ENCODE measurements at regions not wholly inside any gene's neighbourhood (a gene's known extent, or its start where the extent isn't known, plus 50 kb on each side); places are given as distances from the start of the nearest gene placed in this dataset.

- H3K4me1 ChIP-seq, result no peaks in the 10 kb centered on the region
- TF ChIP-seq CTCF (IDR thresholded peaks at IDR 0.05) (no peak), POLR2A (IDR thresholded peaks at IDR 0.05) (no peak)
- intact Hi-C loops (cut with DNase I; ENCODE audit: low total_unique reads), result no loop called here
- no peaks in the 10 kb centered on the region for H3K36me3 ChIP-seq (ENCODE audit: low read depth, missing control alignments)
- no peaks in the 10 kb centered on the region for H3K27me3 ChIP-seq
- H3K4me3 ChIP-seq, result no peak overlapping the region
- no peaks in the 10 kb centered on the region for H3K9me3 ChIP-seq
- no peak overlapping the region for H3K27ac ChIP-seq
- DNase-seq, result no peak
Measured at GRCh38 chr4:130322439-130322838, 1226.5 kb downstream of the C4orf33 start.

GRCh38 chr4:130329036-130329435 lies 1233.1 kb downstream of the C4orf33 start:
- Histone ChIP-seq H3K4me1 (no peaks in the 10 kb centered on the region), H3K9me3 (no peaks in the 10 kb centered on the region), H3K36me3 (ENCODE audit: low read depth, missing control alignments) (no peaks in the 10 kb centered on the region), H3K27ac (no peak overlapping the region), H3K4me3 (no peak overlapping the region), H3K27me3 (no peaks in the 10 kb centered on the region)
- TF ChIP-seq POLR2A (IDR thresholded peaks at IDR 0.05), result no peak
- TF ChIP-seq CTCF (IDR thresholded peaks at IDR 0.05), result no peak
- intact Hi-C loops (cut with DNase I; ENCODE audit: low total_unique reads), result no loop called here
- DNase-seq, result no peak

GRCh38 chr4:130333241-130333759 lies 1237.3 kb downstream of the C4orf33 start:
- no peak for TF ChIP-seq POLR2A (IDR thresholded peaks at IDR 0.05)
- TF ChIP-seq CTCF (IDR thresholded peaks at IDR 0.05), result no peak
- WGBS, 2 donors, result 82 to 91% methylated on average over 4 of the region's 4 CpGs

GRCh38 chr4:130335417-130336194 lies 1239.7 kb downstream of the C4orf33 start:
- no peak overlapping the region for H3K4me3 ChIP-seq
- no peaks in the 10 kb centered on the region for H3K27me3 ChIP-seq
- WGBS, 2 donors, result 78 to 91% methylated on average over 5 of the region's 5 CpGs
- TF ChIP-seq POLR2A (IDR thresholded peaks at IDR 0.05) (no peak), CTCF (IDR thresholded peaks at IDR 0.05) (no peak)
- intact Hi-C loops (cut with DNase I; ENCODE audit: low total_unique reads), result no loop called here
- no peak for DNase-seq
- H3K9me3 ChIP-seq, result no peaks in the 10 kb centered on the region
- H3K4me1 ChIP-seq, result no peaks in the 10 kb centered on the region
- H3K27ac ChIP-seq, result no peak overlapping the region
- no peaks in the 10 kb centered on the region for H3K36me3 ChIP-seq (ENCODE audit: low read depth, missing control alignments)

More at GRCh38 chr4:130333241-130333759, 1237.3 kb downstream of the C4orf33 start:
- intact Hi-C loops (cut with DNase I; ENCODE audit: low total_unique reads), result no loop called here
- no peaks in the 10 kb centered on the region for H3K9me3 ChIP-seq
- H3K4me3 ChIP-seq, result no peak overlapping the region
- no peaks in the 10 kb centered on the region for H3K4me1 ChIP-seq
- H3K36me3 ChIP-seq (ENCODE audit: low read depth, missing control alignments), result no peaks in the 10 kb centered on the region
- no peaks in the 10 kb centered on the region for H3K27me3 ChIP-seq
- DNase-seq, result no peak
- no peak overlapping the region for H3K27ac ChIP-seq

Measured in testis (tissue), 2 donors.